Panc1 (cell line): ENCODE measurements at regions not wholly inside any gene's neighbourhood (a gene's known extent, or its start where the extent isn't known, plus 50 kb on each side); places are given as distances from the start of the nearest gene placed in this dataset.

Source experiments
- ATAC-seq: fragments of 200-7000 bp; cut with Tn5 transposase; 2 replicates; pipeline ENCODE4 v1.9.1; 2020; ENCODE audit warnings: mild to moderate bottlenecking, moderate library complexity
- BruUV-seq: library from RNA; stranded (reverse); fragments of 400-500 nt; replicated peaks from 2 replicates; lab custom pipeline; 2021; lab: Mats Ljungman, UMichigan
- CTCF ChIA-PET: fragments of 300-600 bp; sonication (Branson Sonifier 250); formaldehyde crosslinking; loops from one replicate; lab custom pipeline; 2022; ENCODE audit warnings: antibody characterized with exemption; lab: Charles Lee
- POLR2A ChIA-PET: fragments of 300-600 bp; sonication (Branson Sonifier 250); formaldehyde crosslinking; loops from one replicate; lab custom pipeline; 2022; ENCODE audit warnings: antibody characterized with exemption; lab: Charles Lee
- DNase-seq: peaks from one replicate; pipeline ENCODE4 v3.0.0-alpha.2; 2010; ENCODE audit warnings: low read depth, low spot score
- H3K27ac ChIP-seq: 2 replicates; pipeline ENCODE4 v1.5.1; 2011; ENCODE audit warnings: mild to moderate bottlenecking, low read length, inconsistent platforms
- H3K27me3 ChIP-seq: fragments of 200-500 bp; sonication (Bioruptor generic); 2 replicates; pipeline ENCODE4 v1.6.0; 2014; ENCODE audit warnings: low read length, inconsistent platforms; ENCODE audit not compliant: control insufficient read depth, insufficient read depth
- H3K36me3 ChIP-seq: fragments of 200-500 bp; sonication (Bioruptor generic); 2 replicates; pipeline ENCODE4 v1.5.1; 2014; ENCODE audit warnings: inconsistent platforms, mild to moderate bottlenecking, low read length, moderate library complexity; ENCODE audit not compliant: control insufficient read depth, insufficient read depth
- H3K4me1 ChIP-seq: 2 replicates; pipeline ENCODE4 v1.5.1; 2011; ENCODE audit warnings: inconsistent platforms, mild to moderate bottlenecking, low read length, moderate library complexity; ENCODE audit not compliant: control insufficient read depth, insufficient read depth
- H3K4me3 ChIP-seq, 2 experiments: 2 replicates each; pipeline ENCODE4 v1.5.1; 2011 to 2012; ENCODE audit warnings: low read depth in 2 of 2, low read length in 2 of 2, mild to moderate bottlenecking in 2 of 2, inconsistent platforms in 1 of 2, moderate library complexity in 1 of 2
- H3K9me3 ChIP-seq: fragments of 200-500 bp; sonication (Bioruptor generic); 2 replicates; pipeline ENCODE4 v1.5.1; 2014; ENCODE audit warnings: low read depth, mild to moderate bottlenecking, inconsistent platforms, low read length, moderate library complexity; ENCODE audit not compliant: control insufficient read depth, insufficient read depth
- POLR2AphosphoS5 ChIP-seq: IDR thresholded peaks from 2 replicates; pipeline ENCODE4 v1.6.1; 2012; ENCODE audit warnings: mild to moderate bottlenecking, low read depth, low read length, moderate library complexity
- SIN3A ChIP-seq: IDR thresholded peaks from 2 replicates; pipeline ENCODE4 v1.6.1; 2012; ENCODE audit warnings: low read depth, mild to moderate bottlenecking, low read length, moderate library complexity, borderline replicate concordance; ENCODE audit not compliant: insufficient read depth
- TCF7L2 ChIP-seq: IDR thresholded peaks from 2 replicates; pipeline ENCODE4 v1.6.1; 2011; ENCODE audit warnings: mild to moderate bottlenecking, low read depth, low read length, inconsistent platforms
- in situ Hi-C: cut with HindIII; loops from 2 replicates; pipeline ENCODE4 v1.10.0; 2016; ENCODE audit warnings: low sequenced_read_pairs, low pct_unique_long_range_greater_than_20kb
- intact Hi-C: fragments of 100-400 bp; cut with micrococcal nuclease; formaldehyde crosslinking; loops from one replicate; pipeline ENCODE4 v1.10.0; 2022; ENCODE audit not compliant: unreplicated experiment
- TF ChIP-seq, protein P1 (sequence below): fragments of 450-650 bp; IDR thresholded peaks from 2 replicates; pipeline ENCODE4 v1.5.1; 2017; ENCODE audit warnings: mild to moderate bottlenecking
- TF ChIP-seq, protein P2 (sequence below), 2 experiments: IDR thresholded peaks; 2 replicates each; pipeline ENCODE4 v1.6.1; 2011 to 2012; ENCODE audit warnings: low read depth in 2 of 2, control low read depth in 1 of 2, low read length in 1 of 2, mild to moderate bottlenecking in 1 of 2, moderate library complexity in 1 of 2; ENCODE audit not compliant: insufficient read depth in 1 of 2

DNA sequence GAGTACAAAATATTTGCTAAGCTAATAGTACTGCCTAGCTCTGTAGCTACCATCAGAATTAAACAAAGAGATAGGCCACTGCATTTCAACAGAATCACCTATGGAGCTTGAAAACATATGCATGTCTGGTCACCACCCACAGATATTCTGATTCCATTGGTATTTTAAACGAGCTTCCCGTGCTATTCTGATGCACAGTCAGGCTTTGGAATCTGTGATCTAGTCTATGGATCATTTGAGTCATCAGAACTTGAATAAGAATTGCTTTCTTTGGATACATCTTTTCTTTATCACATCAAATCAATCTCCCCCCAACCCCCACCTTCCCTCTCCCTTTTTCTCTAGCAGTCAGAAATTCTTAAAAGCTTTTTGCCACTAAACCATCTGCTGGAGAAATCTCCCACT is 124.7 kb downstream of the NPIPB5 start:
- POLR2A ChIA-PET, result no interaction called here
- in situ Hi-C loops (no loop called here), intact Hi-C loops (no loop called here)
- Histone ChIP-seq H3K27ac (no peak overlapping the region), H3K27me3 (0 out of 2 replicates have a peak, but pooled peaks cover 3% of the 10 kb centered on the region), H3K4me1 (no peaks in the 10 kb centered on the region), H3K4me3 (no peak overlapping the region), H3K36me3 (no peaks in the 10 kb centered on the region), H3K9me3 (no peaks in the 10 kb centered on the region)
- ATAC-seq, result no peak
- no TSS peak for BruUV-seq
- CTCF ChIA-PET, result no interaction called here
- DNase-seq, result no peak
- TF ChIP-seq, protein P1, sequence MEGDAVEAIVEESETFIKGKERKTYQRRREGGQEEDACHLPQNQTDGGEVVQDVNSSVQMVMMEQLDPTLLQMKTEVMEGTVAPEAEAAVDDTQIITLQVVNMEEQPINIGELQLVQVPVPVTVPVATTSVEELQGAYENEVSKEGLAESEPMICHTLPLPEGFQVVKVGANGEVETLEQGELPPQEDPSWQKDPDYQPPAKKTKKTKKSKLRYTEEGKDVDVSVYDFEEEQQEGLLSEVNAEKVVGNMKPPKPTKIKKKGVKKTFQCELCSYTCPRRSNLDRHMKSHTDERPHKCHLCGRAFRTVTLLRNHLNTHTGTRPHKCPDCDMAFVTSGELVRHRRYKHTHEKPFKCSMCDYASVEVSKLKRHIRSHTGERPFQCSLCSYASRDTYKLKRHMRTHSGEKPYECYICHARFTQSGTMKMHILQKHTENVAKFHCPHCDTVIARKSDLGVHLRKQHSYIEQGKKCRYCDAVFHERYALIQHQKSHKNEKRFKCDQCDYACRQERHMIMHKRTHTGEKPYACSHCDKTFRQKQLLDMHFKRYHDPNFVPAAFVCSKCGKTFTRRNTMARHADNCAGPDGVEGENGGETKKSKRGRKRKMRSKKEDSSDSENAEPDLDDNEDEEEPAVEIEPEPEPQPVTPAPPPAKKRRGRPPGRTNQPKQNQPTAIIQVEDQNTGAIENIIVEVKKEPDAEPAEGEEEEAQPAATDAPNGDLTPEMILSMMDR, result no peak
- TF ChIP-seq SIN3A (no peak), POLR2AphosphoS5 (no peak), TCF7L2 (no peak)
- TF ChIP-seq, protein P2, sequence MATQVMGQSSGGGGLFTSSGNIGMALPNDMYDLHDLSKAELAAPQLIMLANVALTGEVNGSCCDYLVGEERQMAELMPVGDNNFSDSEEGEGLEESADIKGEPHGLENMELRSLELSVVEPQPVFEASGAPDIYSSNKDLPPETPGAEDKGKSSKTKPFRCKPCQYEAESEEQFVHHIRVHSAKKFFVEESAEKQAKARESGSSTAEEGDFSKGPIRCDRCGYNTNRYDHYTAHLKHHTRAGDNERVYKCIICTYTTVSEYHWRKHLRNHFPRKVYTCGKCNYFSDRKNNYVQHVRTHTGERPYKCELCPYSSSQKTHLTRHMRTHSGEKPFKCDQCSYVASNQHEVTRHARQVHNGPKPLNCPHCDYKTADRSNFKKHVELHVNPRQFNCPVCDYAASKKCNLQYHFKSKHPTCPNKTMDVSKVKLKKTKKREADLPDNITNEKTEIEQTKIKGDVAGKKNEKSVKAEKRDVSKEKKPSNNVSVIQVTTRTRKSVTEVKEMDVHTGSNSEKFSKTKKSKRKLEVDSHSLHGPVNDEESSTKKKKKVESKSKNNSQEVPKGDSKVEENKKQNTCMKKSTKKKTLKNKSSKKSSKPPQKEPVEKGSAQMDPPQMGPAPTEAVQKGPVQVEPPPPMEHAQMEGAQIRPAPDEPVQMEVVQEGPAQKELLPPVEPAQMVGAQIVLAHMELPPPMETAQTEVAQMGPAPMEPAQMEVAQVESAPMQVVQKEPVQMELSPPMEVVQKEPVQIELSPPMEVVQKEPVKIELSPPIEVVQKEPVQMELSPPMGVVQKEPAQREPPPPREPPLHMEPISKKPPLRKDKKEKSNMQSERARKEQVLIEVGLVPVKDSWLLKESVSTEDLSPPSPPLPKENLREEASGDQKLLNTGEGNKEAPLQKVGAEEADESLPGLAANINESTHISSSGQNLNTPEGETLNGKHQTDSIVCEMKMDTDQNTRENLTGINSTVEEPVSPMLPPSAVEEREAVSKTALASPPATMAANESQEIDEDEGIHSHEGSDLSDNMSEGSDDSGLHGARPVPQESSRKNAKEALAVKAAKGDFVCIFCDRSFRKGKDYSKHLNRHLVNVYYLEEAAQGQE (IDR thresholded peaks at IDR 0.05; ENCODE audit: insufficient read depth in 1 of 2, low read depth in 2 of 2, low read length in 1 of 2), result no peak

DNA sequence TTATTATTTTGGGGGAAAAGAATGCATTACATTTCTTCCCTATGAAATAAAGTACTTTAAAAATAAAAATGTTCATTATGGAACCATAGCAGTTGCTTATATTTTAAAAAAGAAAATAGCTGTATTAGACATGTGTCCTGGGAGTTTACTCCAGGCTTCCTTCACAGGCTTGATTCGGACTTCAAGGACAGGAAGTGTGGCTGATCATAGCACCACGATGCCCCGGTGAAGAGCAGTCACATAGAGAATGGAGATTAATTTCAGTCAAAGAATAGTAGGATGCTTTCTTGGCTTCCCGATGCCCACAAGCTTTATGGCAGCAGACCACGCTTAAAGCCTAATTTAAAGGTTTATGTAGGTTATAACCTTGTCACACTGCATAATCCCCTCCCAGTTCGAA is 125.1 kb downstream of the NPIPB5 start:
- no peaks in the 10 kb centered on the region for H3K4me1 ChIP-seq
- BruUV-seq, result no TSS peak
- 0 out of 2 replicates have a peak, but pooled peaks cover 3% of the 10 kb centered on the region for H3K27me3 ChIP-seq
- no peaks in the 10 kb centered on the region for H3K9me3 ChIP-seq
- in situ Hi-C loops (no loop called here), intact Hi-C loops (no loop called here)
- no peak for DNase-seq
- ChIA-PET POLR2A (interaction anchor here (0.6 kb wide), 1 partner anchor 40 kb away, joined by 3 read pairs; no protein-coding TSS in a partner anchor), CTCF (no interaction called here)
- ATAC-seq, result no peak
- no peaks in the 10 kb centered on the region for H3K36me3 ChIP-seq
- no peak overlapping the region for H3K4me3 ChIP-seq
- TF ChIP-seq POLR2AphosphoS5 (no peak), SIN3A (no peak), TCF7L2 (no peak)
- TF ChIP-seq, protein P1, result no peak
- TF ChIP-seq, protein P2 (IDR thresholded peaks at IDR 0.05; ENCODE audit: insufficient read depth in 1 of 2, low read depth in 2 of 2, low read length in 1 of 2), result no peak
- H3K27ac ChIP-seq, result no peak overlapping the region
